GM19043 (cell line): ENCODE measurements at regions not wholly inside any gene's neighbourhood (a gene's known extent, or its start where the extent isn't known, plus 50 kb on each side); places are given as distances from the start of the nearest gene placed in this dataset.

Experiments used
- ATAC-seq: cut with Tn5 transposase; IDR thresholded peaks from one replicate; pipeline ENCODE4 v1.9.1; 2021; ENCODE audit warnings: low read depth; ENCODE audit not compliant: unreplicated experiment

DNA sequence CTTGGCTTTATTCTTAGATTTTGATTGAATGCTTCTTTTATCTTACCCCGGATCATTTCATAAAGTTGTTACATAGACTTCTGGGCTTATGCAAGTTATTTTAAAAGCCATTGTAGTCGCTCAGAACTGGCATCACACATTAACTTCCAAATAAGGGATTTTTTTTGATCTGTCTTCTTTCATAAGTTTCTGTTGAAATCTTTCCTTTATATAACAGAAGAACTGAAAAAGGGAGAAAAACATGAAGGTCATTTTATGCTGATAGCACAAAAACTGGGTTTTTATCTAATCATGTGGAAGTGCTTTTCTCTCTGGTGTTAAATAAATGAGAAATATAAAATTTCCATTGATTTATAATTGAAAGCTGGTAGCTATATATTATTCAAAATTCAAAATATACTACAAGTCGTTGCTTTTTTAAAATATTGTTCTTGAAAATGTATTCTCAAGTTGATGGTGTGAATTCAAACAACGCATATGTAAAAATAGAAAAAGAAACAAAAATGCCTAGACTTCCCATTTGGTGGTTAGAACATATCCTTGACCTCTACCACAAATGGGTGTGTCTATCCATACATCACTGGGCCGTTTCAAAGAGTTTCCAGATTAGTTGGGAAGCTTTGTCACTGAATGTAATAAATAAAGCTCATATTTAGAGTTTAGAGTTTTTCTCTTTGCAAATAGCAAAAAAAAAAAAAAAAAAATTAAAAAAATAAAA, 258.3 kb upstream of the ZPLD1 start:
- no peak for ATAC-seq

DNA sequence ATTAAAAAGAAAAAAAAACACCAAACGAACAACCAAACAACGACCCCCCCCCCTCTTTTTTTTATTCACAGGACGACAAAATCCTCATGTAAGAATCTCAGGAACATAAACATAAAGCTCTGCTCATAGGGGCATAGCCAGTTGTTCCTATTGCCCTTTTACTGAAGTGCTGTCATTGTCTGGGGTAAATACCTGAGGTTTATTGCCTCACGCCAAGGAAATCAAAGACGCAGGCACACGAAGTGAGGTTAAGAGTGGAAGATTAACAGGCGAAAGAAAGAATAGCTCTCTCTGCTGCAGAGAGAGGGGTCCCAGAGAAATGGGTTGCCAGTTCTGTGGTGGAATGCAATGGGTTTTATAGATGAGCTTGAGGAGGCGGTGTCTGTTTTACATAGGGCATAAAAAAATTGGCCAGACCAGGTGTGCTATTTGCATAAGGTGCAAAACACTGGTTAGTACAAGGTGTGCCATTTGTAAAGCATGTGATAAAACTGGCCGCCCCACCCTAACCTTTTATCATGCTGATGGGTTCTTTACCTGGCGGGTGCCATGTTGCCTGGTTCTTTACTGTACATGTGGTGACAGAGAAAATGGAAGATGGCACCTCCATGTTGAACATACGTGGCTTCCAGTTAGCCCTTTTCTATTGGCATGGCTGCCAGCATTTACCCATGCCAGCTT, 257.6 kb upstream of the ZPLD1 start:
- no peak for ATAC-seq

- ATAC-seq: no peak
These were observed 256.0 kb upstream of the ZPLD1 start for GRCh38 chr3:102178817-102179216.

GRCh38 chr3:102179326-102180177, 255.3 kb upstream of the ZPLD1 start:
- ATAC-seq: peak; percentile 52

GRCh38 chr3:102180280-102180931, 254.4 kb upstream of the ZPLD1 start:
- peak; percentile 40 for ATAC-seq

GRCh38 chr3:102181175-102181920, 253.5 kb upstream of the ZPLD1 start:
- ATAC-seq: no peak

- no peak for ATAC-seq
These were observed 252.7 kb upstream of the ZPLD1 start for GRCh38 chr3:102182162-102182561.

- ATAC-seq: no peak
These were observed 251.6 kb upstream of the ZPLD1 start for GRCh38 chr3:102183186-102183585.

DNA sequence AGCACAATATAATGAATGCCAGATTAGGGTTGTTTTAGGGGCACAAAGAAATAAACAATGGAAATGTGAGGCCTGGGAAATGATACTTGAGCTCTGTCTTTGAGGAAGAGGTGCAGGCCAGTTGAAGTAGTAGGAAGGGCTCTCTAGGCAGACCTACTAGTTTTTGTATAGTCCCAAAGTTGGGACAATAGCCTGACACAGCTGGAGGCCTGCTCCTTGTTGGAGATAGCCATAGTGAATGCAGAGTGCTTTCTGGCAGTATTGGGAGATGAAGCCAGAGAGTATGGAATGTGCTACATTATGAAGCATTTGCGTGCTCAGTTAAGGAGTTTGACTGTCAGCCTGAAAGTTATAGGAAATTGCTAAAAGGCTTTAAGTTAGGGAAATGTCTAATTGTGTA, 251.2 kb upstream of the ZPLD1 start:
- no peak for ATAC-seq

GRCh38 chr3:102189541-102189940, 245.3 kb upstream of the ZPLD1 start:
- no peak for ATAC-seq

DNA sequence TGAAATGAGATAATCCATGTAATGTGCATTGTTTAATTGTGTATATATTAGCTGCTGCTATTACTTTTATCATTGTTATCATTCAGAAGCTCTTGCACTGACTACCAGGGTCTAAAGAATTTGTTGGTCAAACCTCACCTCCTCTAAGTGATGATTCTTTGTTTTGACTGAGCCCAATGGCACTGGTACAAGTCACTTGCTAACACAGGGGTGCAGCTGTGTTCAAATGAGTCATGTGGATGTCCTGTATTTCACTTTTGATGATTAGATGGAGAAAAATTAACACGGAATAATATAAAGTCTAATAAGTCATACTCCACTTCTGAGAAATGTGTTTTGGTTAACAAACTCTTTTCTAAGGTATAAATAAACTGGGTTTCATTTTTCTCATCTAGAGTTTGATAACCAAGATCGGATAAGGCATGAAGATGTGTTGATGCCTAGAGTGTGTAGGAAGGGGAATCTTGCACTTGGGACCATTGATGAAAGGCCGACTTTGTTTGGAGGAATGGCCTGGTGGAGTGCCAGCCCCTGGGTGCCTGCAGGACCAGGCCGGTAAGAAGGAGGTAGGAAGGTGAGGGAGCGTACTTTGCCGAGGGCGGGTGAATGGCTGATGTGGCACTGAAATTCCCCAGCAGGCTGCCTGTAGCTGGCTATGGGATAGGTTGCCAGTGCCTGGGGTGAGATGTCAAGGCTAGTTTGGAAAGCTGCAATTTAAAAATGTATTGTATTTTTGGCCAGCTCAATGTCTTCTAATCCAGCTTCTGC, 244.7 kb upstream of the ZPLD1 start:
- ATAC-seq: no peak

- no peak for ATAC-seq
These were observed 242.2 kb upstream of the ZPLD1 start for GRCh38 chr3:102192575-102192974.

DNA sequence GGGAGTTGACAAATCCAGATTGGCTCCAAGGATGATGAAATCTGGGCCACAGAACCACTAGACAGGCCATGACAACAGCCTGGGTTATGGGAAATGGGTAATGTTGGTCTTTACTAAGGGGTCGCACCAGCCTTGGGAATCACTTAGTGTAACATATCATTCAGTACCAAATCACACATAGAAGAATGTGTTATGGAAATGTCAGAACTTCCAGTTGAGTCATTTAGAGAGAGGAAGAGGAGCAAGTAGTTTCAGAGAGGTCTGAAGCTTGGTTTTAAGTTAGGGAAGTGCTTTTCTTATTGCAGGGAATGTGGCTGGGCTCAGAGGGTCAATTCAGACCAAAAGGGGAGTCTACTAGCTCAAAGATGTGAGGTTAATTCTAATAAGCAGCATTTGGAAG, 241.6 kb upstream of the ZPLD1 start:
- no peak for ATAC-seq

GRCh38 chr3:102194001-102194400, 240.8 kb upstream of the ZPLD1 start:
- ATAC-seq: no peak

GRCh38 chr3:102194760-102195159, 240.1 kb upstream of the ZPLD1 start:
- no peak for ATAC-seq

DNA sequence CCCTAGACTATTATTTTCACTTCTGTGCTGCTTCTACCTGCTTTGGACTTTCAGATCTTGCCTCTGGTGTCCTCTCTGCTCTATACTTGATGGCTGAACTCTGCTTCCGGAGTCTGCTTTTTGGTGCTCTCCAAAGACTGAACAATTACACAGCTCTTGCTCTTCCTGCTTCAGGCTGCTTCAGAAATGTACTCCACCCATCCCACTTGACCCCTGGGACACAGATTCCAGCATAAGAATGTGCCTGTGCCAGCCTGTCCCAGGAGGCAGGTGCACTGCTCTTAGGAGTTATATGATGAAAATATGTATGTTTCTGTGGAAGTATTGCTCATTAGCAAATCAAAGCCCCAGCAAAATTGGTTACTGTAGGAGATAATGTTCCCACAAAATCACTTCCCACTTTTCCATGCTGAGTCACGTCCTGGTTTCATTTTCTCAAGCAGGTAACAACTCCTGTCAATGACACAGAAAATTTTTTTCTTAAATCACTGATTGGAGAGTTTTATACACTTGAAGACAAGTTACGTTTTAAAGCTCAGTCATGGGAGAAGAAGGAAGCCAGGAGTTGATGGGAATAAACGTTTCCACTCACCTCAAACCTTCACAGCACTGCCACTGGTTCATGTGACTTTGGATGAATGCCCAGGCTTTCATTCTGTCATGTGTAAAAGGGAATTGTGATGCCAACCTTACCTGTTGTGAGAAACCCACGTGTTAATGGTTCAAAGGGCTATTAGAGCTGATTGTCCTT, 239.4 kb upstream of the ZPLD1 start:
- no peak for ATAC-seq

DNA sequence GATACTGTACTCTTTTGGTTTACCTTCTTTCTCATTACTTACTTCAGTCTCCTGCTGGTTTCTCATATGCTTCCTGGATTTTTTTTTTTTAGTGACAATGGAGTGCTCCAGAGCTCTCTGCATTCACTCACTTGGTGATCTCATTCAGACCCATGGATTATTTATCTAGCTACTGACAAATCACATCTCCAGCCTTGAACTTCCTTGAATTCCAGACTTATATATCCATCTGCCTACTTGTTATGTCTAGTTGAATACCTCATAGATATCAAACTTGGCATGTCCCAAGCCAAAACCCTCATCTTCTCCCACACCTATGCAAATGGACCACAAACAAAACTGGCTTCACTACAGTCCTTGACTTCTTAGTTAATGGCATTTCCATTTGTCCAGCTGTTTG, 234.7 kb upstream of the ZPLD1 start:
- no peak for ATAC-seq

DNA sequence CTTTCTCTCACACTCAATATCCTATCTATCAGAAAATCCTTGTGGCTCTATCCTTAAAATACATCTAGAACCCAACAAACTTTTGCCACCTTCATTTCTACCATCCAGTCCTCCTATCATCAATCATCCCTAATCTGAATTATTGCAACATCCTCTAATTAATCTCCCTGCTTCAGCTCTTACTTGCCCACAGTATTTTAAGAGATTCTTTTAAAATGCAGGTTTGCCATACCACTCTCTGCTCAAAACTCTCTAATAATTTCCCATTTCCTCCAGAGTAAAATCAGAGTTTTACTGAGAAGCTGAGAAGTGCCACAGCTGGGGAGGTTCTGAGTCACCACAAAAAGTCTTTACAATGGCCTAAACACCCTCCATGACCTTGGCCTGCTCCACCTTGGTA, 234.3 kb upstream of the ZPLD1 start:
- no peak for ATAC-seq

GRCh38 chr3:102205647-102206046, 229.2 kb upstream of the ZPLD1 start:
- ATAC-seq: no peak
